ENCODE measurements at regions not wholly inside any gene's neighbourhood (a gene's known extent, or its start where the extent isn't known, plus 50 kb on each side); places are given as distances from the start of the nearest gene placed in this dataset.

- Mint-ChIP-seq H3K27ac (ENCODE audit: low read depth, unreplicated experiment) (no peak overlapping the region), H3K4me1 (ENCODE audit: insufficient read depth, unreplicated experiment) (no peaks in the 10 kb centered on the region), H3K9me3 (ENCODE audit: unreplicated experiment) (no peaks in the 10 kb centered on the region), H3K27me3 (ENCODE audit: insufficient read depth, unreplicated experiment) (no peaks in the 10 kb centered on the region), H3K4me3 (ENCODE audit: unreplicated experiment) (no peak overlapping the region), H3K36me3 (ENCODE audit: insufficient read depth, unreplicated experiment) (no peaks in the 10 kb centered on the region)
- TF ChIP-seq CTCF (IDR thresholded peaks at IDR 0.05; ENCODE audit: unreplicated experiment) = no peak
- peak; percentile 44 for DNase-seq (ENCODE audit: unreplicated experiment)
- ChIA-PET CTCF (interaction anchor here (0.8 to 1.4 kb wide), 3 partner anchors 10 to 38 kb away, joined by 3 read pairs; no protein-coding TSS in a partner anchor), POLR2A (interaction anchor here (2.2 kb wide), 1 partner anchor 33 kb away, joined by 8 read pairs; no protein-coding TSS in a partner anchor)
- no TSS peak for BruUV-seq (replicated peaks)
- intact Hi-C loops (cut with micrococcal nuclease) = no loop called here
These were observed 142.5 kb upstream of the HS3ST2 start for GRCh38 chr16:22671301-22672076.

GRCh38 chr16:22672830-22673210 lies 141.1 kb upstream of the HS3ST2 start:
- no peak for TF ChIP-seq CTCF (IDR thresholded peaks at IDR 0.05; ENCODE audit: unreplicated experiment)
- H3K27me3 Mint-ChIP-seq (ENCODE audit: insufficient read depth, unreplicated experiment) = no peaks in the 10 kb centered on the region
- CTCF ChIA-PET = interaction anchor here (0.6 to 1.1 kb wide), 4 partner anchors 19 to 226 kb away, joined by 3 read pairs; no protein-coding TSS in a partner anchor
- BruUV-seq (replicated peaks) = no TSS peak
- no peaks in the 10 kb centered on the region for H3K9me3 Mint-ChIP-seq (ENCODE audit: unreplicated experiment)
- POLR2A ChIA-PET = no interaction called here
- H3K36me3 Mint-ChIP-seq (ENCODE audit: insufficient read depth, unreplicated experiment) = no peaks in the 10 kb centered on the region
- DNase-seq (ENCODE audit: unreplicated experiment) = no peak
- H3K27ac Mint-ChIP-seq (ENCODE audit: low read depth, unreplicated experiment) = no peak overlapping the region
- no peaks in the 10 kb centered on the region for H3K4me1 Mint-ChIP-seq (ENCODE audit: insufficient read depth, unreplicated experiment)
- no peak overlapping the region for H3K4me3 Mint-ChIP-seq (ENCODE audit: unreplicated experiment)
- intact Hi-C loops (cut with micrococcal nuclease) = no loop called here

- Mint-ChIP-seq H3K27me3 (ENCODE audit: insufficient read depth, unreplicated experiment) (no peaks in the 10 kb centered on the region), H3K9me3 (ENCODE audit: unreplicated experiment) (no peaks in the 10 kb centered on the region), H3K27ac (ENCODE audit: low read depth, unreplicated experiment) (no peak overlapping the region), H3K36me3 (ENCODE audit: insufficient read depth, unreplicated experiment) (no peaks in the 10 kb centered on the region), H3K4me1 (ENCODE audit: insufficient read depth, unreplicated experiment) (no peaks in the 10 kb centered on the region), H3K4me3 (ENCODE audit: unreplicated experiment) (no peak overlapping the region)
- no peak for DNase-seq (ENCODE audit: unreplicated experiment)
- ChIA-PET CTCF (interaction anchor here (0.6 to 1.1 kb wide), 3 partner anchors 140 to 225 kb away, joined by 3 read pairs; no protein-coding TSS in a partner anchor), POLR2A (no interaction called here)
- intact Hi-C loops (cut with micrococcal nuclease) = no loop called here
- TF ChIP-seq CTCF (IDR thresholded peaks at IDR 0.05; ENCODE audit: unreplicated experiment) = no peak
- BruUV-seq (replicated peaks) = no TSS peak
These were observed 140.5 kb upstream of the HS3ST2 start for GRCh38 chr16:22673421-22673831.

GRCh38 chr16:22674832-22675191 lies 139.2 kb upstream of the HS3ST2 start:
- no peak for DNase-seq (ENCODE audit: unreplicated experiment)
- Mint-ChIP-seq H3K36me3 (ENCODE audit: insufficient read depth, unreplicated experiment) (no peaks in the 10 kb centered on the region), H3K27me3 (ENCODE audit: insufficient read depth, unreplicated experiment) (no peaks in the 10 kb centered on the region), H3K4me3 (ENCODE audit: unreplicated experiment) (no peak overlapping the region), H3K9me3 (ENCODE audit: unreplicated experiment) (no peaks in the 10 kb centered on the region), H3K27ac (ENCODE audit: low read depth, unreplicated experiment) (no peak overlapping the region), H3K4me1 (ENCODE audit: insufficient read depth, unreplicated experiment) (no peaks in the 10 kb centered on the region)
- ChIA-PET CTCF (interaction anchor here (0.6 to 1.8 kb wide), 3 partner anchors 9 to 1517 kb away, joined by 3 to 4 read pairs (median 3); no protein-coding TSS in a partner anchor), POLR2A (no interaction called here)
- BruUV-seq (replicated peaks) = no TSS peak
- intact Hi-C loops (cut with micrococcal nuclease) = no loop called here
- TF ChIP-seq CTCF (IDR thresholded peaks at IDR 0.05; ENCODE audit: unreplicated experiment) = no peak

Data from MCF 10A (cell line).